ENCODE measurements at regions not wholly inside any gene's neighbourhood (a gene's known extent, or its start where the extent isn't known, plus 50 kb on each side); places are given as distances from the start of the nearest gene placed in this dataset.

DNA sequence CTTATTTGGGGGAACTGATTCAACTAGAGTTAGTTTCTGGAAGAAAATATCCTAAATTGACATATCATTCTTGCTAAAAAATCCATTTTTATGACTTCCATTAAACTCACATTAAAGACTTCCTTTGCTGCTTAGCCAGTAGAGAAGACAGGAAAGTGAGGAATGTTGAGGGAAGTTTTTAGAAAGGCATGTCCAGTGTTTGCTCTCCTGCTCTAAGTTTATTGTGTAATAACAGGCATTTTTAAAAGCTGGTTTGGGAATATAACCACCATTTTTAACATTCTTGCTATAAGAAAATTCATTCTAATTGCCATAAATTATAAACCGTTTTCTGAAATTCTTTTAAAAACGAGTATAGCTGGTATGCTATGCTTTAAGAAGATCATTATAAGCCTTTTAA lies 428.0 kb downstream of the RAP2B start:
- Histone ChIP-seq H3K9me3 (replicated peaks; ENCODE audit: control insufficient read depth, low read depth, low read length) (no peaks in the 10 kb centered on the region), H3K4me1 (ENCODE audit: control insufficient read depth, insufficient read depth, low read length) (no peaks in the 10 kb centered on the region), H3K27me3 (ENCODE audit: control insufficient read depth, insufficient read depth, low read length) (no peaks in the 10 kb centered on the region), H3K4me3 (ENCODE audit: low read length) (no peak overlapping the region), H3K27ac (ENCODE audit: low read length) (no peak overlapping the region), H3K36me3 (ENCODE audit: control insufficient read depth, insufficient read depth, low read length) (no peaks in the 10 kb centered on the region)
- DNase-seq = no peak
- WGBS (ENCODE audit: insufficient coverage) = no CpG with 5 or more reads among the region's 2 CpGs

DNA sequence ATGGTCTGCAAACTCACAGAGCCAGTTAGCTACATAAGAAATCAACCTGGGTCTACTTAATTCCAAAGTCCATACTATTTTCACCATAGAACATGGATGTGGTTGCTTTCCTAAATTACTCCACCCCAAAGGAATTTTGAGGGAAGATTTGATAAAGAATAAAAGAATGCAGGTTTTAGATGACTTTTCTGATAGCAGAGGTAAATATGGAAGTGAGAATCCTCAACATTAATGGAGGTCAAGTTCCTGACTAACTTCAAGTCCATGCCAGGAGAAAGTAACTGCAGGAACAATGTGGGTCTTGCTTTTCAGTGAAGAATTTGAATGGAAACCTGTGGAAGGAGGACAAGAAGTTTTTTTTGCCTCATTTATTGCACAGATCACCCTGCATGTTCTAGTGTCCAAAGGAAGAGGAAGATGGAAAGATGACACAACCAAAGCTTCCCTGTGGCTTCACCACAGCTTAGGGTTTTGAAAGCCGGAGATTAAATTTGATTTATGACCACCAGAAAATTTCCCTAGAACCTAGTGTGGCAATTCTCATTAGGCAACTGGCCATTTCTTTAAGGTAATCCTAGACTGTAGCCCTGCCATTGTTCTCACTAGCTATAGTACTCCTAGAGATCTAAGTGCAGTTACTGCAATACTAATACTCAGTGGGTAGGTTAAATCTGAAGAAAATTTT lies 429.7 kb downstream of the RAP2B start:
- Histone ChIP-seq H3K36me3 (ENCODE audit: control insufficient read depth, insufficient read depth, low read length) (no peaks in the 10 kb centered on the region), H3K9me3 (replicated peaks; ENCODE audit: control insufficient read depth, low read depth, low read length) (no peaks in the 10 kb centered on the region), H3K27me3 (ENCODE audit: control insufficient read depth, insufficient read depth, low read length) (no peaks in the 10 kb centered on the region), H3K4me1 (ENCODE audit: control insufficient read depth, insufficient read depth, low read length) (no peaks in the 10 kb centered on the region), H3K4me3 (ENCODE audit: low read length) (no peak overlapping the region), H3K27ac (ENCODE audit: low read length) (no peak overlapping the region)
- WGBS (ENCODE audit: insufficient coverage) = no CpG with 5 or more reads among the region's 1 CpG
- no peak for DNase-seq

DNA sequence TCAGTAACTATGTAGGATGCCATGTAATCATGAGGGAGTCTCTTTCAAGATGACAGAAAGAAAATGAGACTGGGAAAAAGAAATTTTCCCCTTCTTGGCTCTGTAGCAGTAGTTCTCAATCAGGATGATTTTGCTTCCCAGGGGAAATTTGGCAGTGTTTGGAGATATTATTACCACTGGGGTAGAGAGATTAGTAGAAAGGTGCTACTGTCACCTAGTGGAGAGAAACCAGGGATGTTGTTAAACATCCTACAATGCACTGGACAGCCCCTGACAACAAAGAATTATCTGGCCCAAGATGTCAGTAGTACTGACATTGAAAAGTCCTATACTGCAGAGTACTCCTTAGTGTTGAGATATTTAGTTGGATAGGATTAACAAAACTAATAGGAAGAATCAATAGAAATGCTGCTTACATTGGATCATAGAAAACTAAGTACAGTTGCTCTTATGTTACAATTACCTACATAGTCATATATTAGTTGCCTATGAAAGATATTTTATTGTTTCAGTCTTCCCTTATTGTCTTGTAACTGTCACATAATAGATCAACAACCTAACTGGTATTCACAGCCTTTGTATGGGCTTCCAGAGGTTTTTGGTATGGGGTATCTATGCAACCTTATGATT lies 433.3 kb downstream of the RAP2B start:
- Histone ChIP-seq H3K36me3 (ENCODE audit: control insufficient read depth, insufficient read depth, low read length) (no peaks in the 10 kb centered on the region), H3K9me3 (replicated peaks; ENCODE audit: control insufficient read depth, low read depth, low read length) (no peaks in the 10 kb centered on the region), H3K27me3 (ENCODE audit: control insufficient read depth, insufficient read depth, low read length) (no peaks in the 10 kb centered on the region), H3K27ac (ENCODE audit: low read length) (no peak overlapping the region), H3K4me3 (ENCODE audit: low read length) (no peak overlapping the region), H3K4me1 (ENCODE audit: control insufficient read depth, insufficient read depth, low read length) (peaks cover under 1% of the 10 kb centered on the region)
- peak; percentile 34 for DNase-seq

DNA sequence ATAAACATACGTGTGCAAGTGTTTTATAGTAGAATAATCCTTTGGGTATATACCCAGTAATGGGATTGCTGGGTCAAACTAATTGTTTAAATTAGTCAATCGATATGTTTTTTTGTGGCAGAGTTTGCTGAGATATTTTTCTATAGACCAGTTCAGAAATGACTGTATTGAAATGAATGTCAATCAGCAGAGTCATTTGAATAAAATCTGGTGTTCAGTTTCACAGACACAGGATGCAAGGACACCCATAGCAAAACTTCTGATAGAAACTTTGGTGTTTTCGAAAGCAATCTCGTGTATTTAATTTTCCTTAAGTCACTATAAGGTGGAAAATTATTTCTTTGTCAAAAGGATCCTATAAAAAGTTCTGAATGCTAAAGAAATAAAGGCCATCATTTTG lies 434.4 kb downstream of the RAP2B start:
- Histone ChIP-seq H3K4me1 (ENCODE audit: control insufficient read depth, insufficient read depth, low read length) (peaks cover 2% of the 10 kb centered on the region), H3K27me3 (ENCODE audit: control insufficient read depth, insufficient read depth, low read length) (no peaks in the 10 kb centered on the region), H3K4me3 (ENCODE audit: low read length) (no peak overlapping the region), H3K36me3 (ENCODE audit: control insufficient read depth, insufficient read depth, low read length) (no peaks in the 10 kb centered on the region), H3K27ac (ENCODE audit: low read length) (no peak overlapping the region), H3K9me3 (replicated peaks; ENCODE audit: control insufficient read depth, low read depth, low read length) (no peaks in the 10 kb centered on the region)
- DNase-seq = no peak
- WGBS (ENCODE audit: insufficient coverage) = 100% methylated on average over 1 of the region's 4 CpGs

DNA sequence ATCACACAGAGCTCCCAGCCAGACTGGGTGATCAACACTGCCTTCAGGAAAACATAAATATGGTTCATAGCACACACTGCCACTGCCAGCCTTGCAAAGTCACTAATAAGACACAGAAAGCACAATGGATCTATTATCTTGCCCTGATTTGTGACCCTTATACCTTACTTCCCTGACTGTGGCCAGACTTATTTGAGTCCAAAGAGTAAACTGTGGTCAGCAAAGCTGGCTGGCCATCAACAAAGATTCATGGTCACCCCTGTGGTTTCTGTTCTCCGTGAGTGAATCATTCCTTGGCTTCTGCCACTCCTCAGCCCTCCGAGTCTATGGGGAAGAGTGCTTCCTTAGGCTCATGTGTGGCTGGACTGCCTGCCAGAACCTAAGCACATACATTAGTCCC lies 437.7 kb downstream of the RAP2B start:
- 0% methylated on average over 1 of the region's 2 CpGs for WGBS (ENCODE audit: insufficient coverage)
- peak; percentile 68 for DNase-seq

DNA sequence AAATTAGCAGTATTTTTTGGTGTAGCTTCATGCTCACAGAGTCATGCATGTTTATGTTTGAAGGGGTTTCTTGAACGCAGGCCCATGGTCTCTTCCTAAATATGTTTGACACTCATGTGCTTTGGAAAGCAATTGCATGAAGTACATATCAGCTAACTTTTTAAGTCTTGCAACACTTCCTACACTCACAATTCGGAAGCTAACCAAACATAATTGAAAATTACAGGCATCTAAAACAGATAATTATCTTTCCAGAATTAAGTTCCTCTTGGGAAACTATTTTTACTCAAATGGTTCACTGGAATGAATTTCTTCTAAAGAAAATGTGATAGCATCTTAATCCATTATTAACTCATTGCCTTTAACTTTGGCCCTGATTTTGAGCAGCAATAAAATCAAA lies 438.9 kb downstream of the RAP2B start:
- Histone ChIP-seq H3K36me3 (ENCODE audit: control insufficient read depth, insufficient read depth, low read length) (no peaks in the 10 kb centered on the region), H3K4me3 (ENCODE audit: low read length) (no peak overlapping the region), H3K27ac (ENCODE audit: low read length) (no peak overlapping the region), H3K27me3 (ENCODE audit: control insufficient read depth, insufficient read depth, low read length) (no peaks in the 10 kb centered on the region), H3K9me3 (replicated peaks; ENCODE audit: control insufficient read depth, low read depth, low read length) (no peaks in the 10 kb centered on the region), H3K4me1 (ENCODE audit: control insufficient read depth, insufficient read depth, low read length) (peaks cover 2% of the 10 kb centered on the region)
- no CpG with 5 or more reads among the region's 2 CpGs for WGBS (ENCODE audit: insufficient coverage)
- DNase-seq = no peak

More for the DNA sequence above, 437.7 kb downstream of the RAP2B start:
- Histone ChIP-seq H3K27ac (ENCODE audit: low read length) (no peak overlapping the region), H3K9me3 (replicated peaks; ENCODE audit: control insufficient read depth, low read depth, low read length) (no peaks in the 10 kb centered on the region), H3K27me3 (ENCODE audit: control insufficient read depth, insufficient read depth, low read length) (no peaks in the 10 kb centered on the region), H3K4me3 (ENCODE audit: low read length) (no peak overlapping the region), H3K4me1 (ENCODE audit: control insufficient read depth, insufficient read depth, low read length) (peaks cover 2% of the 10 kb centered on the region), H3K36me3 (ENCODE audit: control insufficient read depth, insufficient read depth, low read length) (no peaks in the 10 kb centered on the region)

DNA sequence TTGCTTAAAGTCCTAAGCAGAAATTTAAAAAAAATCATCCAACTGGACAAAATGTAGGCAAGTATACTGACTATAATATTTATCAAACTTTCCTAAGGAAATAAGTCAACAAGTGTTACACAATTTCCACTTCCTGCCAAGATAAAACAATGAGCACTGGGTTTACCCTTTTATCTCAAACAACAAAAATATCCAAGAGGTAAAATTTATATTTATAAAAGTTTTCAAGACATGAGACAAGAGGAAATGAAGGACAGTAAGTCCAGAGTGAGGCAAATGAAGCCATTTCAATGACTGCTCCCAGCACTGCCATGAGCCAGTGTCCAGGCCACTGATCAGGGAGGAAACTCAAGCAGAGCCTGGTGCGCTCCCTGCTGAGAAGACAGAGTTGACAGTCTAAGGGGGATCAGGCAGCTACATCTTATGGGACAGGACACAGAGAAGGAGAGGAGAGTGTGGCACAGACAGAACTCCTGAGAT lies 439.4 kb downstream of the RAP2B start:
- Histone ChIP-seq H3K4me1 (ENCODE audit: control insufficient read depth, insufficient read depth, low read length) (peaks cover 2% of the 10 kb centered on the region), H3K27ac (ENCODE audit: low read length) (no peak overlapping the region), H3K36me3 (ENCODE audit: control insufficient read depth, insufficient read depth, low read length) (no peaks in the 10 kb centered on the region), H3K27me3 (ENCODE audit: control insufficient read depth, insufficient read depth, low read length) (no peaks in the 10 kb centered on the region), H3K4me3 (ENCODE audit: low read length) (no peak overlapping the region), H3K9me3 (replicated peaks; ENCODE audit: control insufficient read depth, low read depth, low read length) (no peaks in the 10 kb centered on the region)
- peak; percentile 13 for DNase-seq
- 100% methylated on average over 1 of the region's 1 CpG for WGBS (ENCODE audit: insufficient coverage)

DNA sequence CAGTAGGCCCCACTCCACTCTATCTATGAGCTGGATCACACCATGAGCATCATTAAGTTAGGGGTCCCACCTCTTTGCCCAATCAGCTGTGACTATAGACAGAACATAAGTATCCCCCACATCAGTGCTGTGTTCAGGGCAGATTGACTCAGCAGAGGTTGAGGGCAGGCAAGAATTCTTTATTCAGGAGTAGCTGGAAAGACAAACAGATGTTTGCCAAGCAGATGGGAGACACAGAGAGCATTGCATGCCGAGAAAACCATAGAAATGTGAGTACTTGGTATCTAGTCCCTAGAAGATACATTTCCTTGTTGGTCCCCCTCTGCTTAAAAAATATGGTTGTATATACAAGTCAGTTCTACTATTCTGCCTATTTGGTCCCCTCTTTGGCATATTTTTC lies 440.8 kb downstream of the RAP2B start:
- H3K36me3 ChIP-seq (ENCODE audit: control insufficient read depth, insufficient read depth, low read length) = no peaks in the 10 kb centered on the region
- H3K4me3 ChIP-seq (ENCODE audit: low read length) = no peak overlapping the region
- peaks cover 2% of the 10 kb centered on the region for H3K4me1 ChIP-seq (ENCODE audit: control insufficient read depth, insufficient read depth, low read length)
- no CpG with 5 or more reads among the region's 1 CpG for WGBS (ENCODE audit: insufficient coverage)
- no peak overlapping the region for H3K27ac ChIP-seq (ENCODE audit: low read length)
- no peak for DNase-seq
- no peaks in the 10 kb centered on the region for H3K9me3 ChIP-seq (replicated peaks; ENCODE audit: control insufficient read depth, low read depth, low read length)
- no peaks in the 10 kb centered on the region for H3K27me3 ChIP-seq (ENCODE audit: control insufficient read depth, insufficient read depth, low read length)

DNA sequence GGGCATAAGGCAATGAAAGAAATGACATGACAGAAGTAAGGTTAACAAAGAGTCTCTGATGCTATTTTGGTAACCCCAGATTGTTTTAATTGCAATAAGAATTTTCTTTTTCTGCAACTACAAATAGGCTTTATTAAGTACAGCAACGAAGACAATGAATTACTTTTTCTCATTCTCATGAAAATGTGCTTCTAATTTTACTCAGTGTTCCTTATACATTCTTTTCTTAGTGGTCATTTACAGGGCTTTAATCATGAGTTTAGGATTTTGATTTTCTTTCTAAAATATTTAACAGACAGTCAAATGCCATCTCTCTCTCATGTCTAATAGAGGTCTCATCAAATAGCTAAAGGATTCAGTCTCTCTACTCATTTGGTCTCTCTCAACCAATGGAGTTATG lies 452.1 kb downstream of the RAP2B start:
- DNase-seq = no peak
- Histone ChIP-seq H3K27me3 (ENCODE audit: control insufficient read depth, insufficient read depth, low read length) (no peaks in the 10 kb centered on the region), H3K4me1 (ENCODE audit: control insufficient read depth, insufficient read depth, low read length) (no peaks in the 10 kb centered on the region), H3K4me3 (ENCODE audit: low read length) (no peak overlapping the region), H3K9me3 (replicated peaks; ENCODE audit: control insufficient read depth, low read depth, low read length) (no peaks in the 10 kb centered on the region), H3K27ac (ENCODE audit: low read length) (no peak overlapping the region), H3K36me3 (ENCODE audit: control insufficient read depth, insufficient read depth, low read length) (no peaks in the 10 kb centered on the region)
- WGBS (ENCODE audit: insufficient coverage) = no CpG with 5 or more reads among the region's 1 CpG

DNA sequence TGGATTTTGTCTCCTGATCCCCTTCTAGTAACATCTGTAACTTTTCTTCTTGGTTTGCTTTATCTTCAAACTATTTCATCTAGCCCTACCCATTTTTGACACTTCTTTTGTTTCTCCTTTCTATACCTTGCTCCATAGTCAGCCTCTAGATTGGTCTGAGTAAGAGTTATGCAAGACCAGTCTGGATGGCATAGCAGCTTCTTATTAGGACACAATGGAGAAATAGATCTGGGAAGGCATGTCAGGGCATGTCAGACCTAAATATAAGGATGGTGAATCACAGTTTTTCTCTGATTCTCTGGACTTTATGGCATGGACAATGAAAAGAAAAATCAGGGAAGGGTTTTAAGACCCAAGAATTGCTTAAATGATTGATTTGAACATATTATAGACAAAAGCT lies 452.5 kb downstream of the RAP2B start:
- no peaks in the 10 kb centered on the region for H3K4me1 ChIP-seq (ENCODE audit: control insufficient read depth, insufficient read depth, low read length)
- no peak for DNase-seq
- H3K27me3 ChIP-seq (ENCODE audit: control insufficient read depth, insufficient read depth, low read length) = no peaks in the 10 kb centered on the region
- H3K9me3 ChIP-seq (replicated peaks; ENCODE audit: control insufficient read depth, low read depth, low read length) = no peaks in the 10 kb centered on the region
- no peak overlapping the region for H3K27ac ChIP-seq (ENCODE audit: low read length)
- no peak overlapping the region for H3K4me3 ChIP-seq (ENCODE audit: low read length)
- H3K36me3 ChIP-seq (ENCODE audit: control insufficient read depth, insufficient read depth, low read length) = no peaks in the 10 kb centered on the region

DNA sequence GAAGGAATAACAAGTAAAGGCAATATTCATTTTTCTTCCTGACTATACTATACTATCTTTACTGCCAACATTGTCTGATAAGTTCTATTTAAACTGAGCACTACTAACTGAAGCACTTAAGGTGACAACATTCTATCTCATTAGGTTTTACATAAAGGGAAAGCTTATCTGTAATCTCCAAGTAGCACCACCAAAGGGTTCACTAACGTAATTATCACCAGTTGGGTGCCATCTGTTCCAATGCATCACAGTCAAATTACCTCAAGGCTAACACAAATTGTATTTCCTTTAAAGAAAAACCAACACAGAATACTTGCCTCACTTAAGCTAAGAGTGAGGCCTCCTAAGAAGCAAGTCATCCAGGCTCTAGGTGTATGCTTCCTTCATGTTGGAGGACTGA lies 453.8 kb downstream of the RAP2B start:
- no peak overlapping the region for H3K4me3 ChIP-seq (ENCODE audit: low read length)
- H3K4me1 ChIP-seq (ENCODE audit: control insufficient read depth, insufficient read depth, low read length) = no peaks in the 10 kb centered on the region
- no CpG with 5 or more reads among the region's 1 CpG for WGBS (ENCODE audit: insufficient coverage)
- H3K9me3 ChIP-seq (replicated peaks; ENCODE audit: control insufficient read depth, low read depth, low read length) = no peaks in the 10 kb centered on the region
- H3K36me3 ChIP-seq (ENCODE audit: control insufficient read depth, insufficient read depth, low read length) = no peaks in the 10 kb centered on the region
- no peak for DNase-seq
- H3K27me3 ChIP-seq (ENCODE audit: control insufficient read depth, insufficient read depth, low read length) = no peaks in the 10 kb centered on the region
- H3K27ac ChIP-seq (ENCODE audit: low read length) = no peak overlapping the region
